ENCODE measurements at regions not wholly inside any gene's neighbourhood (a gene's known extent, or its start where the extent isn't known, plus 50 kb on each side); places are given as distances from the start of the nearest gene placed in this dataset.

- TF ChIP-seq, protein P1, sequence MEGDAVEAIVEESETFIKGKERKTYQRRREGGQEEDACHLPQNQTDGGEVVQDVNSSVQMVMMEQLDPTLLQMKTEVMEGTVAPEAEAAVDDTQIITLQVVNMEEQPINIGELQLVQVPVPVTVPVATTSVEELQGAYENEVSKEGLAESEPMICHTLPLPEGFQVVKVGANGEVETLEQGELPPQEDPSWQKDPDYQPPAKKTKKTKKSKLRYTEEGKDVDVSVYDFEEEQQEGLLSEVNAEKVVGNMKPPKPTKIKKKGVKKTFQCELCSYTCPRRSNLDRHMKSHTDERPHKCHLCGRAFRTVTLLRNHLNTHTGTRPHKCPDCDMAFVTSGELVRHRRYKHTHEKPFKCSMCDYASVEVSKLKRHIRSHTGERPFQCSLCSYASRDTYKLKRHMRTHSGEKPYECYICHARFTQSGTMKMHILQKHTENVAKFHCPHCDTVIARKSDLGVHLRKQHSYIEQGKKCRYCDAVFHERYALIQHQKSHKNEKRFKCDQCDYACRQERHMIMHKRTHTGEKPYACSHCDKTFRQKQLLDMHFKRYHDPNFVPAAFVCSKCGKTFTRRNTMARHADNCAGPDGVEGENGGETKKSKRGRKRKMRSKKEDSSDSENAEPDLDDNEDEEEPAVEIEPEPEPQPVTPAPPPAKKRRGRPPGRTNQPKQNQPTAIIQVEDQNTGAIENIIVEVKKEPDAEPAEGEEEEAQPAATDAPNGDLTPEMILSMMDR (tag by site-specific recombination; IDR thresholded peaks at IDR 0.05) = no peak
- TF ChIP-seq KLF16 (tag by site-specific recombination; IDR thresholded peaks at IDR 0.05) = no peak
Measured at GRCh38 chr1:219308367-219308766, 134.7 kb downstream of the LYPLAL1 start.
